GM10248 (cell line): ENCODE measurements at regions not wholly inside any gene's neighbourhood (a gene's known extent, or its start where the extent isn't known, plus 50 kb on each side); places are given as distances from the start of the nearest gene placed in this dataset.

ENCODE experiments used
- CTCF ChIA-PET: fragments of 300-600 bp; sonication (Branson Sonifier 250); formaldehyde crosslinking; extraction: SDS; loops from one replicate; lab custom pipeline; 2021; ENCODE audit warnings: antibody characterized with exemption; lab: Yijun Ruan, JAX
- POLR2A ChIA-PET: fragments of 350-650 bp; sonication (Branson Sonifier 250); formaldehyde crosslinking; extraction: SDS; loops from one replicate; lab custom pipeline; 2020; ENCODE audit warnings: antibody characterized with exemption; lab: Yijun Ruan, JAX
- DNase-seq: peaks from one replicate; pipeline ENCODE4 v3.0.0; 2012; ENCODE audit errors: extremely low spot score
- CTCF ChIP-seq: IDR thresholded peaks from 2 replicates; pipeline ENCODE4 v1.5.1; 2012; ENCODE audit warnings: mild to moderate bottlenecking, low read depth; ENCODE audit errors: extremely low read depth, missing control alignments, control extremely low read depth

- CTCF ChIA-PET, result interaction anchor here (1.9 to 5.5 kb wide), 3 partner anchors 8 to 34 kb away, joined by 11 to 91 read pairs (median 21); no protein-coding TSS in a partner anchor
- POLR2A ChIA-PET, result no interaction called here
- TF ChIP-seq CTCF, result no peak
- no peak for DNase-seq
Measured at GRCh38 chr14:49463146-49463545, 123.0 kb downstream of the RPS29 start.

- ChIA-PET CTCF (interaction anchor here (0.6 to 5.5 kb wide), 47 partner anchors 9 to 1027 kb away, joined by 3 to 91 read pairs (median 4); partner anchors contain the start of genes KLHDC2, LRR1, NEMF and RPS29), POLR2A (no interaction called here)
- TF ChIP-seq CTCF, result peak; percentile 55
- DNase-seq, result peak; percentile 33
Measured at GRCh38 chr14:49461529-49462401, 124.4 kb downstream of the RPS29 start.

GRCh38 chr14:49460662-49461061 is 125.5 kb downstream of the RPS29 start:
- no peak for TF ChIP-seq CTCF
- CTCF ChIA-PET, result interaction anchor here (0.8 to 5.5 kb wide), 21 partner anchors 9 to 478 kb away, joined by 3 to 91 read pairs (median 6); partner anchors contain the start of gene NEMF
- DNase-seq, result no peak
- POLR2A ChIA-PET, result no interaction called here

GRCh38 chr14:49456589-49456988 is 129.6 kb downstream of the RPS29 start:
- DNase-seq, result no peak
- ChIA-PET CTCF (no interaction called here), POLR2A (no interaction called here)
- no peak for TF ChIP-seq CTCF

GRCh38 chr14:49451938-49452337 is 134.2 kb downstream of the RPS29 start:
- no peak for TF ChIP-seq CTCF
- ChIA-PET CTCF (interaction anchor here (4.1 kb wide), 1 partner anchor 9 kb away, joined by 20 read pairs; no protein-coding TSS in a partner anchor), POLR2A (no interaction called here)
- no peak for DNase-seq

GRCh38 chr14:49449749-49450148 is 136.4 kb downstream of the RPS29 start:
- CTCF ChIA-PET, result interaction anchor here (0.7 to 4.1 kb wide), 4 partner anchors 11 to 47 kb away, joined by 5 to 20 read pairs (median 5); no protein-coding TSS in a partner anchor
- TF ChIP-seq CTCF, result no peak
- POLR2A ChIA-PET, result no interaction called here
- no peak for DNase-seq
